ENCODE measurements at regions not wholly inside any gene's neighbourhood (a gene's known extent, or its start where the extent isn't known, plus 50 kb on each side); places are given as distances from the start of the nearest gene placed in this dataset. TPM values are rescaled to one million over a fixed set of nuclear protein-coding genes. Genes with fewer than 3 reads are reported as not detected.

DNA sequence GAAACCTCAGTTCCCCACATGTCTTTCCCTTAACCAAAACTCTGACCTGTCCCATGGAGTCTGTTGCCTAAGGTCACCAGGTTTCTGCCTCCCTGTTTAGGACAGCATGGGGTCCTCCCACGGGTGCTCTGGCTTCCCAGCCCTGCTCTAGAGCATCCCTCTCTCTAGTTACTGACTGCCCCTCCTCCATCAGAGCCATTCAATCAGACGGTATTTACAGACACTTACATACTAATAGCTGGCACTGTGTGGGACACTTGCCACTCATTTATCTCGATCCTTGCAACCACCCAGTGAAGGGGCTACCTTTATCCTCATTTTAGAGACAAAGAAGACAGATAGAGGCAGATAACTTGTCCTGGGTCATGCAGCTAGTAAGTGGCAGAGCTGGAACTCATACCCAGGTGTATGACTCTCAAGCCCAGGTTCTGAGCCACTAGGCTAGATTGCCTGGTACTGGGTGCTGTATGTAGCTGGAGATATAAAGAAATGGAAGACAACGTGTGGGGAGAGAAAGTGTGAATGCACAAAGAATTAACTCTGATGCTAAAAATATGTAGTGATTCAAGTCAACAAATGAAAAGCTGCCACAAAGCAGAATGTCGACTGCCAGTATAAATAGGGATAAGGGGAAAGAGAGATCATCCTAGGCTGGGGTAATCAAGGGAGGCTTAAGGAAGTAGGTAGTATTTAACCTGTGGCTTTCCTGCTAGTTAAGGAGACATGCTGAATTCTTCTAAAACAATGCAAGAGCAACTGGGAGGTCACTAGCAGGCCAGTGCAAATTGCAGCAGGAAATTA, 52.5 kb upstream of the PDE8B start:
- no peak for DNase-seq

DNA sequence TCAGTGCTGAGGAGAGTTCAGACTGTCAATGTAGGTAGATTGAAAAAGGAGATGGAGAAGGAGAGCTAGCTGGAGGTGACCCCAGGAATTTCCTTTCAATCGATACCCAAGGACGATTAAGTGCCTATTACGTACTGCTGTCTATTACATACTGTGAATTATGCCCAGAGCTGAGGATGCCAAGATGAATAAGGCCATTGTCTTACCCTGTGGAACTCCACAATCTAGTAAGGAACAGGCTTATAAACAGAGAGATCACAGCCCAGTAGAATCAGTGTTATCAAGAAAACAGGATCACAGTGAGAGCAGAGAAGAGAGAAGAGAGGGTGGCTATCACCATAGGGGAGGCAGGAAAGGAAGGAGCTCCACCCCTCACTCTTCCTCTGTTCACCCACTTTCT, 54.1 kb upstream of the PDE8B start:
- no peak for DNase-seq

DNA sequence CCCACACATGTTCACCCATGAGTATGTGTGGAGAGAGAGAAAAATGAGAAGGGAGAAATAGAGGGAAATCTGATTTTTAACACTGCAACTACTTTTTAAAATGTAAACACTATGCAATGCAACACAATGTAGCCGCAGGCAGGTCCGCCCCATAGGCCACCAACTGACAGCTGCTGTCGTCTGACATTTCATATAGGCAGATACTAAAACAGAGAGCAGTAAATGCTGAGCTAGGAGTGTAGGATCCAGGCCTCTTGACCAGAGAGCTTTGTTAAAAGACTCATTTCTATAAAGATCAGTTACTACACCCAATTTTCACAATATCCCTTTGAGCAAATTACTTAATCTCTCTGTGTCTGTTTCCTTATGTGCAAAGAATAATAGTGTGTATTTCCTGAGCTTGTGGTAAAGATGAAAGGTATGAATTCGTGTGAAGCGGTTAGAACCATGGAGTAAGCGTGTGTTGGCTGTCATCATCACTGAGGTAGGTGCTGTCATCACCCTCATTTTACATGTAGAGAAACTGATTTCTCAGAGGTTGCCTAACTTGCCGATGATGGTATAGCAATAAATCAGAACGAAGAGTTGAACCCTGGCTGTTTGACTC, 55.2 kb upstream of the PDE8B start:
- no peak for DNase-seq

DNA sequence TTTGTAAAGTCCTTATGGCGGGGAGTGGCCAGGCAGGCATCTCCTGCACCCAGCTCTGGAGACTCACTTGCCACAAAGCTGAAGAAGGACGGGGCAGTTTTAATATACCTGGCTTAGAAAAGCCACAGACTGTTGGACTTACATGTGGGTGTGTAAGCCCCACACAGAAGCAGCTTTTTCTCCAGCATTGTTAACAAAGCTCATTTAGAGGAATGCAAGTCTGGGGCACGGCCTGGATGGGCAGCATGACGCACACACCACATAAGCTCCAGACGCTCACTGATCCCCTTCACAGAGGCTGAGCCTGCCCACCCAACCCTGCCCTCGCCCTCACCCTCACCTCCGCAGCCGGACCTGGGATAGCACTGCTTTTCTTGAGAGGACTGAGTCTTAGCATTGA, 58.0 kb upstream of the PDE8B start:
- no peak for DNase-seq

DNA sequence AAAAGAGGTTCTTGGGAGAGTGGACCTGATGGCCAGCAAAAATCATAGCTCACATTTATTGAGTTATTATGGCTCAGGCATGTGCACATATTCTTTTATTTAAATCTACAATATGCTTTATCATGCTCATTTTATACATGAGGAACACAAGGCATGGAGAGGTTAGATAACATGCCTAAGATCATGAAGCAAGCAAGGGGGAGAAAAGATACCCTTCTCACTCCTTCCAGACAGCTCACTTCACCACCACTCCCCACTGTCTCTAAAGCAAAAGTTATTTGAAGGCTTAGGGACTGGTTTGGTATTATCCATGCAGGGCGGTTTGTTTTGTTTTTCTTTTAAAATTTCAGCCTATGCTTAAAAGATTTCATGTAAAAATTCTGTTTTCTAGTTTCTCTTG, 59.0 kb upstream of the PDE8B start:
- DNase-seq = no peak

DNA sequence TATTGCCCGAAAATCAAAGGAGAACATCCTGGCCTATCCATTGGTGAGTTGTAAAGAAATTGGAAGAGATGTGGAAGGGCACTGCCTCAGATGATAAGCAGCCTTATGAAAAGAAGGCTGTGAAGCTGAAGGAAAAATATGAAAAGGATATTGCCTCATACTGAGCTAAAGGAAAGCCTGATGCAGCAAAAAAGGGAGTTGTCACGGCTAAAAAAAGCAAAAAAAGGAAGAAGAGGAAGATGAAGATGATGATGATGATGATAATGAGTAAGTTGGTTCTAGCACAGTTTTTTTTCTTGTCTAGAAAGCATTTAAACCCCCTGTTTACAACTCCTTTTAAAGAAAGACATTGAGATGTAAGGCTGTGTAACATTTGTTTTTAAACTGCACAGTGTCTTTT, 59.8 kb upstream of the ZBED3 start:
- no peak for DNase-seq

DNA sequence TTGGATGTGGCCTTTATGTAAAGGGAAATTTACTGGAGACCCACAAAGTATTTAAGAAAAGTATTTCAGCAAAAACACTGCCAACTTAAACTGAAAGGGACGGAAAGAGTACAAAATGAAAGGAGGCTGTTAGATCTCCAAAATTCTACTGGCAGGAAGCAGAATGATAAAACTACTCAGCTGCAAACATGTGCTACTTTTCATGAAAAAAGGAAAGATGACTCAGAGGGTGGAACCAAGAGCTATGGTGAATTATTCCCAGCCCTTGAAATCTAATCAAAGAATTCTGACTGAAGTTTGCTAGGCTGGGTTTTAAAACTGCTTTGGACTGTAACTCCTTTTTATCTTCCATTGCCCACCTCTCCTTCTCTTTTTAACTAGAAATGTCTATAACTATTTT, 58.6 kb upstream of the ZBED3 start:
- peak; percentile 25 for DNase-seq

DNA sequence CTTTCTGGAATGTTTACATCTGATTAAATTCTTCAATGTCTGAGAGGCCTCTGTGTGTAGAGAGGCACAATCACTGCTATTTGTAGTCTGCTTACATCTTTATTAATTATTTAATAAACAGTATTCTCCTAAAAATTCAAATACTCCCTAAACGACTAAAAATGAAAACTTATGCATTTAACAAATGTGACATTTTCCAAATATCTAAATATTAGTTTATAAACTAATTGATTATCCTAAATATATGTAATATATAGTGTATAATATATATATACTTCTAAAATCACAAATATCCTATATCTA, 57.7 kb upstream of the ZBED3 start:
- no peak for DNase-seq

DNA sequence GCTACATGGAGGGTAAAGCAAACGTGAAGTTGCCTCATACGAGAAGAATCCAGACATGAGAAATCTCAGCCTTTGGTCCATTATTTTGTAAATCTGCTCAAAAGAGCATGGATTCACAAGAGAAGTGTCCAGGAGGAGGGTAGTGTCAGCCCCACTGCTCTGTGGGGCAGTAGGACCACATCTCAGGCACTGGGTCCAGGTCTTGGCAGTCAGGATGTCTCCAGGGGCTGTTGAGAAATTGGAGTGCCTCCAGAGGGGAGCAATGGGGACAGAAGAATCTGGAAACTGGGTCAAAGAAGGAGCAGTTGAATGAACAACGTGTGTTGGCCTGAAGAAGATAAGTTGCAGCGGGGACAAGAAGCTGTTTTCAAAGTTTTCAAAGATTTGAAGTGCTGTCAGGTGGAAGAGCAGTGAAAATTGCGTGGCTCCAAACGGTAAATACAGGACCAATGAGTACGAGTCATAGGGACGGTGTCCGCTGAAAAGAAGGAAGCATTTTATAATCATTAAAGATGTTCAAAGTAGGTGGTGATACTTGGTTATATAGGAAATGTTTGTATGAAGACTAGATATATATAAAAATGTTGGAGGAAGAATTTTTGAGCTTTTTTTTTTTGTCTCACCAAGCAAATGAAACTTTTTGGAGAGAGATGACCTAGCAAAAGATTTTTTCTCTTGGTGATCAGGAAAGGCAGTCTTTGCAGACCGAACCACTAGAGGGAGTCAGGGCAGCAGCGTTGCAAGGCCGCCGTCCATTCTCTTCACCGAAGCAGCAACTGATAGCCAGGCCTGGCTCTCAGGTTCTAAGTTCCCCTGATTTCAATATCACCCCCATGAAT, 57.1 kb upstream of the ZBED3 start:
- DNase-seq = peak; percentile 34

DNA sequence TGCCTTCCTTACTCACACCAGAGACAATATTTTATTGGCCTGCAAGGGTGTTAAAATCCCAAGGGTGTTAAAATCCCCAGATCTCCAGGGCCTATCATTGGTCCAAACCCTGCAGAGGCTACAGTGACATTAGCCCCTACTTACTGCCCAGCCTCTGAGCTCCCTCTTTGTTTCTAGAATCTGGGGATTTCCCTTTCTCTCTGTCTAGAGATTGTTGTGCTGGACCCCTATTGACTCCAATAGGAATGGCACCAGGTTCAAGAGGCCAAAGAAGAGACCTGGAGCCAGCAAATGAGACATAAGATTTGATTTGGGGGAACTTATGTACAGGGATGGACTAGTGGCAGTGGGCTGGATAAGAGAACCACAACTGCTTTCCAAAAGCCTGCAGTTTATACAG, 53.3 kb upstream of the ZBED3 start:
- DNase-seq = no peak

DNA sequence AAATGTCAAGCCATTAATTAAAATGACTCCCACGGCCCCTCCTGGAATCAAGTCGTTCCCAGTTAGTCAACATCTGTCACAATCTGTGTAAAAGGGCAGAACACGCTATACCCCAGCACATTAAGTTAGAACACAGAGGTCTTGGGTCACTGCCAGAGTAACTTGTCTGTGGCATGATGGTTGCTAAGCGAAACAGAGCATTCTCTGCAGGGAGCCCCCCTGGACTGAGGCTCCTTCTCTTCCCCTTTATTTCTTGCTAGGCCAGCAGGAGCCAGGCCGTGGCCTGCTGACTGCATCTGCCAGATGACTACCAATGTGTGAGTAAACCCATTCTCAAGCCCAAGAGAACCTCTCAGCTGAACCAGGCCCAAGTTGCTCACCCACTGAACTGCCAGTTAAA, 51.9 kb upstream of the ZBED3 start:
- no peak for DNase-seq

Small RNA genes lying in the stretch of these regions (small RNA-seq; reads per million reads assigned to genes)
- not detected for gene HMGB1P35 (ENCODE audit: low replicate concordance)
